ENCODE measurements at regions not wholly inside any gene's neighbourhood (a gene's known extent, or its start where the extent isn't known, plus 50 kb on each side); places are given as distances from the start of the nearest gene placed in this dataset.
"Not testable (repeated sequence)": the region's sequence is repeated elsewhere in the genome, so short reads cannot be mapped to it uniquely, and the experiment has no call there.

- H3K4me3 ChIP-seq (ENCODE audit: low read depth, low read length): no peak overlapping the region
- H3K27ac ChIP-seq (ENCODE audit: low read depth): no peak overlapping the region
- WGBS: 89% methylated on average over 3 of the region's 3 CpGs
- H3K4me1 ChIP-seq (ENCODE audit: insufficient read depth): no peaks in the 10 kb centered on the region
- DNase-seq (ENCODE audit: extremely low spot score): no peak
- H3K36me3 ChIP-seq (ENCODE audit: insufficient read depth): no peaks in the 10 kb centered on the region
Observed at GRCh38 chr2:147156970-147157369, 687.9 kb upstream of the ACVR2A start.

- no peak overlapping the region for H3K27ac ChIP-seq (ENCODE audit: low read depth)
- no peak for DNase-seq (ENCODE audit: extremely low spot score)
- H3K4me3 ChIP-seq (ENCODE audit: low read depth, low read length): no peak overlapping the region
- H3K4me1 ChIP-seq (ENCODE audit: insufficient read depth): no peaks in the 10 kb centered on the region
- WGBS: 88% methylated on average over 4 of the region's 4 CpGs
- no peaks in the 10 kb centered on the region for H3K36me3 ChIP-seq (ENCODE audit: insufficient read depth)
Observed at GRCh38 chr2:147150241-147150635, 694.6 kb upstream of the ACVR2A start.

- no peak overlapping the region for H3K4me3 ChIP-seq (ENCODE audit: low read depth, low read length)
- no peak overlapping the region for H3K27ac ChIP-seq (ENCODE audit: low read depth)
- H3K4me1 ChIP-seq (ENCODE audit: insufficient read depth): no peaks in the 10 kb centered on the region
- no peak for DNase-seq (ENCODE audit: extremely low spot score)
- H3K36me3 ChIP-seq (ENCODE audit: insufficient read depth): no peaks in the 10 kb centered on the region
- WGBS: 86% methylated on average over 16 of the region's 16 CpGs
Observed at GRCh38 chr2:147149575-147150240, 695.1 kb upstream of the ACVR2A start.

- 45% methylated on average over 2 of the region's 2 CpGs for WGBS
- Histone ChIP-seq H3K27ac (ENCODE audit: low read depth) (no peak overlapping the region), H3K4me3 (ENCODE audit: low read depth, low read length) (no peak overlapping the region), H3K36me3 (ENCODE audit: insufficient read depth) (no peaks in the 10 kb centered on the region), H3K4me1 (ENCODE audit: insufficient read depth) (no peaks in the 10 kb centered on the region)
- no peak for DNase-seq (ENCODE audit: extremely low spot score)
Observed at GRCh38 chr2:147147802-147148201, 697.0 kb upstream of the ACVR2A start.

GRCh38 chr2:147141930-147142329, 702.9 kb upstream of the ACVR2A start:
- DNase-seq (ENCODE audit: extremely low spot score): no peak
- no peak overlapping the region for H3K27ac ChIP-seq (ENCODE audit: low read depth)
- H3K4me1 ChIP-seq (ENCODE audit: insufficient read depth): no peaks in the 10 kb centered on the region
- no peak overlapping the region for H3K4me3 ChIP-seq (ENCODE audit: low read depth, low read length)
- WGBS: 92% methylated on average over 4 of the region's 4 CpGs
- H3K36me3 ChIP-seq (ENCODE audit: insufficient read depth): no peaks in the 10 kb centered on the region

- not testable (repeated sequence) for H3K4me1 ChIP-seq (ENCODE audit: insufficient read depth); H3K36me3 ChIP-seq (ENCODE audit: insufficient read depth); H3K27ac ChIP-seq (ENCODE audit: low read depth); H3K4me3 ChIP-seq (ENCODE audit: low read depth, low read length); DNase-seq (ENCODE audit: extremely low spot score)
- 73% methylated on average over 2 of the region's 2 CpGs for WGBS
Observed at GRCh38 chr2:147139732-147140131, 705.1 kb upstream of the ACVR2A start.

- H3K4me3 ChIP-seq (ENCODE audit: low read depth, low read length): no peak overlapping the region
- H3K36me3 ChIP-seq (ENCODE audit: insufficient read depth): no peaks in the 10 kb centered on the region
- no peaks in the 10 kb centered on the region for H3K4me1 ChIP-seq (ENCODE audit: insufficient read depth)
- DNase-seq (ENCODE audit: extremely low spot score): no peak
- 86% methylated on average over 3 of the region's 3 CpGs for WGBS
- no peak overlapping the region for H3K27ac ChIP-seq (ENCODE audit: low read depth)
Observed at GRCh38 chr2:147137711-147138110, 707.1 kb upstream of the ACVR2A start.

- WGBS: 58% methylated on average over 5 of the region's 5 CpGs
- no peak overlapping the region for H3K27ac ChIP-seq (ENCODE audit: low read depth)
- DNase-seq (ENCODE audit: extremely low spot score): no peak
- no peaks in the 10 kb centered on the region for H3K4me1 ChIP-seq (ENCODE audit: insufficient read depth)
- H3K4me3 ChIP-seq (ENCODE audit: low read depth, low read length): no peak overlapping the region
- H3K36me3 ChIP-seq (ENCODE audit: insufficient read depth): no peaks in the 10 kb centered on the region
Observed at GRCh38 chr2:147135376-147135775, 709.5 kb upstream of the ACVR2A start.

GRCh38 chr2:147133286-147133908, 711.4 kb upstream of the ACVR2A start:
- H3K4me1 ChIP-seq (ENCODE audit: insufficient read depth): no peaks in the 10 kb centered on the region
- H3K36me3 ChIP-seq (ENCODE audit: insufficient read depth): no peaks in the 10 kb centered on the region
- DNase-seq (ENCODE audit: extremely low spot score): no peak
- H3K4me3 ChIP-seq (ENCODE audit: low read depth, low read length): no peak overlapping the region
- WGBS: 75% methylated on average over 4 of the region's 4 CpGs
- no peak overlapping the region for H3K27ac ChIP-seq (ENCODE audit: low read depth)

- H3K27ac ChIP-seq (ENCODE audit: low read depth): no peak overlapping the region
- H3K4me1 ChIP-seq (ENCODE audit: insufficient read depth): no peaks in the 10 kb centered on the region
- H3K36me3 ChIP-seq (ENCODE audit: insufficient read depth): no peaks in the 10 kb centered on the region
- no peak for DNase-seq (ENCODE audit: extremely low spot score)
- 93% methylated on average over 2 of the region's 2 CpGs for WGBS
- no peak overlapping the region for H3K4me3 ChIP-seq (ENCODE audit: low read depth, low read length)
Observed at GRCh38 chr2:147125145-147125544, 719.7 kb upstream of the ACVR2A start.

GRCh38 chr2:147122944-147123343, 721.9 kb upstream of the ACVR2A start:
- no peak overlapping the region for H3K4me3 ChIP-seq (ENCODE audit: low read depth, low read length)
- H3K4me1 ChIP-seq (ENCODE audit: insufficient read depth): no peaks in the 10 kb centered on the region
- no peaks in the 10 kb centered on the region for H3K36me3 ChIP-seq (ENCODE audit: insufficient read depth)
- DNase-seq (ENCODE audit: extremely low spot score): no peak
- no peak overlapping the region for H3K27ac ChIP-seq (ENCODE audit: low read depth)
- WGBS: 90% methylated on average over 3 of the region's 3 CpGs

- no peaks in the 10 kb centered on the region for H3K36me3 ChIP-seq (ENCODE audit: insufficient read depth)
- H3K27ac ChIP-seq (ENCODE audit: low read depth): no peak overlapping the region
- H3K4me1 ChIP-seq (ENCODE audit: insufficient read depth): no peaks in the 10 kb centered on the region
- no peak for DNase-seq (ENCODE audit: extremely low spot score)
- WGBS: 90% methylated on average over 4 of the region's 4 CpGs
- no peak overlapping the region for H3K4me3 ChIP-seq (ENCODE audit: low read depth, low read length)
Observed at GRCh38 chr2:147110962-147111361, 733.9 kb upstream of the ACVR2A start.

GRCh38 chr2:147110317-147110716, 734.5 kb upstream of the ACVR2A start:
- no peaks in the 10 kb centered on the region for H3K36me3 ChIP-seq (ENCODE audit: insufficient read depth)
- no peaks in the 10 kb centered on the region for H3K4me1 ChIP-seq (ENCODE audit: insufficient read depth)
- H3K4me3 ChIP-seq (ENCODE audit: low read depth, low read length): no peak overlapping the region
- DNase-seq (ENCODE audit: extremely low spot score): no peak
- 64% methylated on average over 4 of the region's 4 CpGs for WGBS
- H3K27ac ChIP-seq (ENCODE audit: low read depth): no peak overlapping the region

GRCh38 chr2:147109291-147109690, 735.5 kb upstream of the ACVR2A start:
- Histone ChIP-seq H3K27ac (ENCODE audit: low read depth) (no peak overlapping the region), H3K4me3 (ENCODE audit: low read depth, low read length) (no peak overlapping the region), H3K36me3 (ENCODE audit: insufficient read depth) (no peaks in the 10 kb centered on the region), H3K4me1 (ENCODE audit: insufficient read depth) (no peaks in the 10 kb centered on the region)
- WGBS: 80% methylated on average over 2 of the region's 2 CpGs
- no peak for DNase-seq (ENCODE audit: extremely low spot score)
